ENCODE measurements at regions not wholly inside any gene's neighbourhood (a gene's known extent, or its start where the extent isn't known, plus 50 kb on each side); places are given as distances from the start of the nearest gene placed in this dataset.

DNA sequence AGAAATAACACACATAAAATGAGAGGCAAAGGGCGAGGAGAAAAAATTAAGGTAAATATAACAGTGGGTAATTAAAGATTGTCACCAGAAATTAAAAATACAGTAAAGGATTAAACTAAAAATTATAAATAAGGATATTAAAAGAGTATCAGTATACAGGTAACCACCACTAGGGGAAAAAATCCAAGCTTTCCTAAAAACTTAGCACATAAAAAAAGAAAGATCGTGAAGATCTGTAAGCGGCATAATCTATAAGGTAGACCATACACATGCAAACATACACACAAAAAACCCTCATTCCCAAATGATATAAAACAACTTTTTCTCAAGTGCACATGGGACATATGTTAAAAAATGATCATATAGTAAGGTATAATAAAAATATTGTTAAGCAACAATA is 577.3 kb upstream of the NUDT12 start:
- WGBS = 86% methylated on average over 3 of the region's 3 CpGs
- no peak overlapping the region for H3K4me3 ChIP-seq (ENCODE audit: low read depth in 1 of 3, low read length in 3 of 3)
- no peak for DNase-seq (ENCODE audit: low spot score)
- H3K4me1 ChIP-seq (ENCODE audit: control insufficient read depth in 4 of 4, insufficient read depth in 4 of 4, low read length in 3 of 4) = no peaks in the 10 kb centered on the region
- no peak overlapping the region for H3K9ac ChIP-seq (ENCODE audit: low read depth in 1 of 2, low read length in 2 of 2)
- H3K36me3 ChIP-seq (ENCODE audit: control insufficient read depth in 4 of 4, insufficient read depth in 3 of 4, low read depth in 1 of 4, low read length in 3 of 4) = no peaks in the 10 kb centered on the region
- no peak for TF ChIP-seq NR2F2 (IDR thresholded peaks at IDR 0.05)
- TF ChIP-seq JUND (IDR thresholded peaks at IDR 0.05) = no peak
- no peak for TF ChIP-seq FOXA1 (IDR thresholded peaks at IDR 0.05)
- TF ChIP-seq, protein P1, sequence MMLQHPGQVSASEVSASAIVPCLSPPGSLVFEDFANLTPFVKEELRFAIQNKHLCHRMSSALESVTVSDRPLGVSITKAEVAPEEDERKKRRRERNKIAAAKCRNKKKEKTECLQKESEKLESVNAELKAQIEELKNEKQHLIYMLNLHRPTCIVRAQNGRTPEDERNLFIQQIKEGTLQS (IDR thresholded peaks at IDR 0.05) = no peak
- no peak for TF ChIP-seq FOXA2 (IDR thresholded peaks at IDR 0.05)
- TF ChIP-seq RAD21 (IDR thresholded peaks at IDR 0.05) = no peak
- TF ChIP-seq RXRA (IDR thresholded peaks at IDR 0.05) = no peak
- TF ChIP-seq, protein P2, sequence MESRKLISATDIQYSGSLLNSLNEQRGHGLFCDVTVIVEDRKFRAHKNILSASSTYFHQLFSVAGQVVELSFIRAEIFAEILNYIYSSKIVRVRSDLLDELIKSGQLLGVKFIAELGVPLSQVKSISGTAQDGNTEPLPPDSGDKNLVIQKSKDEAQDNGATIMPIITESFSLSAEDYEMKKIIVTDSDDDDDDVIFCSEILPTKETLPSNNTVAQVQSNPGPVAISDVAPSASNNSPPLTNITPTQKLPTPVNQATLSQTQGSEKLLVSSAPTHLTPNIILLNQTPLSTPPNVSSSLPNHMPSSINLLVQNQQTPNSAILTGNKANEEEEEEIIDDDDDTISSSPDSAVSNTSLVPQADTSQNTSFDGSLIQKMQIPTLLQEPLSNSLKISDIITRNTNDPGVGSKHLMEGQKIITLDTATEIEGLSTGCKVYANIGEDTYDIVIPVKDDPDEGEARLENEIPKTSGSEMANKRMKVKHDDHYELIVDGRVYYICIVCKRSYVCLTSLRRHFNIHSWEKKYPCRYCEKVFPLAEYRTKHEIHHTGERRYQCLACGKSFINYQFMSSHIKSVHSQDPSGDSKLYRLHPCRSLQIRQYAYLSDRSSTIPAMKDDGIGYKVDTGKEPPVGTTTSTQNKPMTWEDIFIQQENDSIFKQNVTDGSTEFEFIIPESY (IDR thresholded peaks at IDR 0.05) = no peak
- TF ChIP-seq, protein P3, sequence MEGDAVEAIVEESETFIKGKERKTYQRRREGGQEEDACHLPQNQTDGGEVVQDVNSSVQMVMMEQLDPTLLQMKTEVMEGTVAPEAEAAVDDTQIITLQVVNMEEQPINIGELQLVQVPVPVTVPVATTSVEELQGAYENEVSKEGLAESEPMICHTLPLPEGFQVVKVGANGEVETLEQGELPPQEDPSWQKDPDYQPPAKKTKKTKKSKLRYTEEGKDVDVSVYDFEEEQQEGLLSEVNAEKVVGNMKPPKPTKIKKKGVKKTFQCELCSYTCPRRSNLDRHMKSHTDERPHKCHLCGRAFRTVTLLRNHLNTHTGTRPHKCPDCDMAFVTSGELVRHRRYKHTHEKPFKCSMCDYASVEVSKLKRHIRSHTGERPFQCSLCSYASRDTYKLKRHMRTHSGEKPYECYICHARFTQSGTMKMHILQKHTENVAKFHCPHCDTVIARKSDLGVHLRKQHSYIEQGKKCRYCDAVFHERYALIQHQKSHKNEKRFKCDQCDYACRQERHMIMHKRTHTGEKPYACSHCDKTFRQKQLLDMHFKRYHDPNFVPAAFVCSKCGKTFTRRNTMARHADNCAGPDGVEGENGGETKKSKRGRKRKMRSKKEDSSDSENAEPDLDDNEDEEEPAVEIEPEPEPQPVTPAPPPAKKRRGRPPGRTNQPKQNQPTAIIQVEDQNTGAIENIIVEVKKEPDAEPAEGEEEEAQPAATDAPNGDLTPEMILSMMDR (IDR thresholded peaks at IDR 0.05; ENCODE audit: low read depth, low read length, missing input control) = no peak
- TF ChIP-seq, protein P4, sequence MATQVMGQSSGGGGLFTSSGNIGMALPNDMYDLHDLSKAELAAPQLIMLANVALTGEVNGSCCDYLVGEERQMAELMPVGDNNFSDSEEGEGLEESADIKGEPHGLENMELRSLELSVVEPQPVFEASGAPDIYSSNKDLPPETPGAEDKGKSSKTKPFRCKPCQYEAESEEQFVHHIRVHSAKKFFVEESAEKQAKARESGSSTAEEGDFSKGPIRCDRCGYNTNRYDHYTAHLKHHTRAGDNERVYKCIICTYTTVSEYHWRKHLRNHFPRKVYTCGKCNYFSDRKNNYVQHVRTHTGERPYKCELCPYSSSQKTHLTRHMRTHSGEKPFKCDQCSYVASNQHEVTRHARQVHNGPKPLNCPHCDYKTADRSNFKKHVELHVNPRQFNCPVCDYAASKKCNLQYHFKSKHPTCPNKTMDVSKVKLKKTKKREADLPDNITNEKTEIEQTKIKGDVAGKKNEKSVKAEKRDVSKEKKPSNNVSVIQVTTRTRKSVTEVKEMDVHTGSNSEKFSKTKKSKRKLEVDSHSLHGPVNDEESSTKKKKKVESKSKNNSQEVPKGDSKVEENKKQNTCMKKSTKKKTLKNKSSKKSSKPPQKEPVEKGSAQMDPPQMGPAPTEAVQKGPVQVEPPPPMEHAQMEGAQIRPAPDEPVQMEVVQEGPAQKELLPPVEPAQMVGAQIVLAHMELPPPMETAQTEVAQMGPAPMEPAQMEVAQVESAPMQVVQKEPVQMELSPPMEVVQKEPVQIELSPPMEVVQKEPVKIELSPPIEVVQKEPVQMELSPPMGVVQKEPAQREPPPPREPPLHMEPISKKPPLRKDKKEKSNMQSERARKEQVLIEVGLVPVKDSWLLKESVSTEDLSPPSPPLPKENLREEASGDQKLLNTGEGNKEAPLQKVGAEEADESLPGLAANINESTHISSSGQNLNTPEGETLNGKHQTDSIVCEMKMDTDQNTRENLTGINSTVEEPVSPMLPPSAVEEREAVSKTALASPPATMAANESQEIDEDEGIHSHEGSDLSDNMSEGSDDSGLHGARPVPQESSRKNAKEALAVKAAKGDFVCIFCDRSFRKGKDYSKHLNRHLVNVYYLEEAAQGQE (IDR thresholded peaks at IDR 0.05) = no peak
- no peak for TF ChIP-seq EGR1 (IDR thresholded peaks at IDR 0.05; ENCODE audit: low read depth in 2 of 2)
- no peaks in the 10 kb centered on the region for H3K27me3 ChIP-seq (ENCODE audit: control insufficient read depth in 4 of 4, insufficient read depth in 4 of 4, low read length in 3 of 4)
- no peak overlapping the region for H3K27ac ChIP-seq (ENCODE audit: low read depth in 1 of 2, low read length in 2 of 2)
- H3K9me3 ChIP-seq (ENCODE audit: control insufficient read depth in 4 of 4, low read length in 3 of 4) = no peaks in the 10 kb centered on the region

DNA sequence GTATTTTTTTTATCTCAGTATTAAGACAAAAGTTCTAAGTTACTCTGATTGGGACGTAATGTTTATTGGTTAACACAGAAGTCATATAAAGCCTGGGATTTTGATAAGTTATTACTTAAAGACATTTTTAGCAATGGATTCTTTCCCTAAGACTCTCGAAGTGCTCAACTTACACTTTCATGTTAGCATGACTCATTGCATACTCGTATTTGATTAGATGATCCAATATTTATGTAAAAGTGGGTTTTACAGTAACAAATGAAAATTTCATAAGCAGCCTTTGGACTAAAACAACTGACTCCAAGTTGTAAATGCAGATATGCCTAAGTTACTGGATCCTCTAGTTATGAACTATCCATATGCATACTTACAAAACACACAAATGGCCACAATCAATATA is 567.7 kb upstream of the NUDT12 start:
- no peak for DNase-seq (ENCODE audit: low spot score)
- Histone ChIP-seq H3K9ac (ENCODE audit: low read depth in 1 of 2, low read length in 2 of 2) (no peak overlapping the region), H3K4me1 (ENCODE audit: control insufficient read depth in 4 of 4, insufficient read depth in 4 of 4, low read length in 3 of 4) (no peaks in the 10 kb centered on the region), H3K36me3 (ENCODE audit: control insufficient read depth in 4 of 4, insufficient read depth in 3 of 4, low read depth in 1 of 4, low read length in 3 of 4) (no peaks in the 10 kb centered on the region), H3K27ac (ENCODE audit: low read depth in 1 of 2, low read length in 2 of 2) (no peak overlapping the region), H3K9me3 (ENCODE audit: control insufficient read depth in 4 of 4, low read length in 3 of 4) (peaks cover 0 to 7% (median 0%) of the 10 kb centered on the region in 4 donors), H3K27me3 (ENCODE audit: control insufficient read depth in 4 of 4, insufficient read depth in 4 of 4, low read length in 3 of 4) (no peaks in the 10 kb centered on the region), H3K4me3 (ENCODE audit: low read depth in 1 of 3, low read length in 3 of 3) (no peak overlapping the region)
- TF ChIP-seq, protein P2 (IDR thresholded peaks at IDR 0.05) = no peak
- TF ChIP-seq, protein P1 (IDR thresholded peaks at IDR 0.05) = no peak
- TF ChIP-seq HNF4A (conservative IDR thresholded peaks at IDR 0.05) (no peak), JUND (IDR thresholded peaks at IDR 0.05) (no peak), YY1 (IDR thresholded peaks at IDR 0.05) (no peak)
- TF ChIP-seq, protein P4 (IDR thresholded peaks at IDR 0.05) = no peak
- 74% methylated on average over 3 of the region's 3 CpGs for WGBS

All from liver (tissue), 8 donors.